GM12892 (cell line): ENCODE measurements at regions not wholly inside any gene's neighbourhood (a gene's known extent, or its start where the extent isn't known, plus 50 kb on each side); places are given as distances from the start of the nearest gene placed in this dataset.

ENCODE experiments used
- POLR2A ChIP-seq: IDR thresholded peaks from 2 replicates; pipeline ENCODE4 v1.6.1; 2011; ENCODE audit warnings: low read depth, low read length, control low read depth
- POLR2AphosphoS5 ChIP-seq: IDR thresholded peaks from 2 replicates; pipeline ENCODE4 v1.6.1; 2011; ENCODE audit warnings: low read depth, low read length, control low read depth

GRCh38 chr18:28359176-28359575 is 182.2 kb upstream of the CDH2 start:
- TF ChIP-seq POLR2A (no peak), POLR2AphosphoS5 (no peak)
